Suprapubic skin (tissue), 4 donors: ENCODE measurements at regions not wholly inside any gene's neighbourhood (a gene's known extent, or its start where the extent isn't known, plus 50 kb on each side); places are given as distances from the start of the nearest gene placed in this dataset.

ENCODE experiments used
- DNase-seq, 2 donors: peaks; one replicate each; pipeline ENCODE4 v3.0.0-alpha.2; 2019; ENCODE audit warnings: low spot score in 2 of 2
- H3K27ac ChIP-seq: fragments of 200-600 bp; sonication (generic); one replicate; pipeline ENCODE4 v1.5.1; 2019
- H3K27me3 ChIP-seq: fragments of 200-600 bp; sonication (generic); one replicate; pipeline ENCODE4 v1.5.1; 2019
- H3K36me3 ChIP-seq: fragments of 200-600 bp; sonication (generic); one replicate; pipeline ENCODE4 v1.5.1; 2019
- H3K4me1 ChIP-seq: fragments of 200-600 bp; sonication (generic); one replicate; pipeline ENCODE4 v1.5.1; 2019
- H3K4me3 ChIP-seq: fragments of 200-600 bp; sonication (generic); one replicate; pipeline ENCODE4 v1.5.1; 2019; ENCODE audit warnings: mild to moderate bottlenecking
- H3K9me3 ChIP-seq: fragments of 200-600 bp; sonication (generic); one replicate; pipeline ENCODE4 v1.5.1; 2019
- EP300 ChIP-seq: sonication (generic); formaldehyde crosslinking; IDR thresholded peaks from one replicate; pipeline ENCODE4 v1.6.1; 2017; ENCODE audit warnings: antibody characterized with exemption
- POLR2A ChIP-seq, 2 donors: fragments of 450-650 bp; IDR thresholded peaks; one replicate each; pipeline ENCODE4 v1.6.1; 2017; ENCODE audit warnings: antibody characterized with exemption in 2 of 2, mild to moderate bottlenecking in 2 of 2, moderate library complexity in 2 of 2
- POLR2AphosphoS5 ChIP-seq, 3 donors: sonication (generic); formaldehyde crosslinking; IDR thresholded peaks; one replicate each; pipeline ENCODE4 v1.6.1; 2017; ENCODE audit warnings: antibody characterized with exemption in 3 of 3
- WGBS: methylation state at CpG from one replicate; pipeline ENCODE4 v1.1.5; 2018; 5-methylcytosine and 5-hydroxymethylcytosine counted together
- TF ChIP-seq, protein P1 (sequence below), 2 donors: fragments of 200-600 bp in 1 of 2; fragments of 450-650 bp in 1 of 2; sonication (generic) in 1 of 2; IDR thresholded peaks; one replicate each; pipeline ENCODE4 v1.5.1; 2016 to 2019; ENCODE audit warnings: antibody characterized with exemption in 2 of 2, mild to moderate bottlenecking in 1 of 2, moderate library complexity in 1 of 2

DNA sequence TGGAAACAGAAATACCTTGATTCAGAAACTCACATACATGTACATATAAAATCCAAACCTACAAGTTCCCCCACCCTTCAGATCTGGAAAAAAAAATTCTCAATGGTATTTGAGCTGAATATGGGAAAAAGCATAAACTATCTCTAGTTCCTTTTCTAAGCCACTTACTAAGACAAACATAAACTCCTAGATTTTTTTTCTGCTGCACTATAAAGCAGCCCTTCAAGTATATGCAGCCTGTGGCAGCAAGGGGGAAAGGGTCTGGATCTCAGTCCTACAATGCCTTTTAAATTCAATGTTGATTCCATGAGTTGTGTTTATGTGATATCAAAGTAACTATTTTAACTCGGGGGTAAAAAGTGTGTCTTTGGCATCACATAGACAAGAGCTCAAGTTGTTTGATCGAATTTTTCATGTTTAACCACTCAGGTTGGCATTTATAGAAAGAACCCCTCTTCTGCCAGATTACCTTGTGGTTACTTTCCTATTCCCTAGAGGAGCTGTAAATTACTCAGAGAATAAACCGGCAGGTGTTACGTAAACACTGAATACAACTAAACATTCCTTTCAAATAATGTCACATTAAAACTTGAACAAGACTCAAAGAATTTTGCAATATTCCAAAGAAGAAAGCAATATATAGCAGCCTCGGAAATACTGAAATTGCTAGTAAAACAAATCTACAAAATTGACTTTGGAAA lies 91.8 kb upstream of the FER start:
- Histone ChIP-seq H3K4me1 (peaks cover 3% of the 10 kb centered on the region), H3K36me3 (no peaks in the 10 kb centered on the region), H3K4me3 (no peak overlapping the region), H3K27me3 (no peaks in the 10 kb centered on the region), H3K27ac (no peak overlapping the region), H3K9me3 (no peaks in the 10 kb centered on the region)
- TF ChIP-seq POLR2AphosphoS5 (IDR thresholded peaks at IDR 0.05) (no peak), POLR2A (IDR thresholded peaks at IDR 0.05) (no peak), EP300 (no peak)
- TF ChIP-seq, protein P1, sequence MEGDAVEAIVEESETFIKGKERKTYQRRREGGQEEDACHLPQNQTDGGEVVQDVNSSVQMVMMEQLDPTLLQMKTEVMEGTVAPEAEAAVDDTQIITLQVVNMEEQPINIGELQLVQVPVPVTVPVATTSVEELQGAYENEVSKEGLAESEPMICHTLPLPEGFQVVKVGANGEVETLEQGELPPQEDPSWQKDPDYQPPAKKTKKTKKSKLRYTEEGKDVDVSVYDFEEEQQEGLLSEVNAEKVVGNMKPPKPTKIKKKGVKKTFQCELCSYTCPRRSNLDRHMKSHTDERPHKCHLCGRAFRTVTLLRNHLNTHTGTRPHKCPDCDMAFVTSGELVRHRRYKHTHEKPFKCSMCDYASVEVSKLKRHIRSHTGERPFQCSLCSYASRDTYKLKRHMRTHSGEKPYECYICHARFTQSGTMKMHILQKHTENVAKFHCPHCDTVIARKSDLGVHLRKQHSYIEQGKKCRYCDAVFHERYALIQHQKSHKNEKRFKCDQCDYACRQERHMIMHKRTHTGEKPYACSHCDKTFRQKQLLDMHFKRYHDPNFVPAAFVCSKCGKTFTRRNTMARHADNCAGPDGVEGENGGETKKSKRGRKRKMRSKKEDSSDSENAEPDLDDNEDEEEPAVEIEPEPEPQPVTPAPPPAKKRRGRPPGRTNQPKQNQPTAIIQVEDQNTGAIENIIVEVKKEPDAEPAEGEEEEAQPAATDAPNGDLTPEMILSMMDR (IDR thresholded peaks at IDR 0.05) = no peak
- WGBS = 37% methylated on average over 5 of the region's 5 CpGs
- DNase-seq = no peak

DNA sequence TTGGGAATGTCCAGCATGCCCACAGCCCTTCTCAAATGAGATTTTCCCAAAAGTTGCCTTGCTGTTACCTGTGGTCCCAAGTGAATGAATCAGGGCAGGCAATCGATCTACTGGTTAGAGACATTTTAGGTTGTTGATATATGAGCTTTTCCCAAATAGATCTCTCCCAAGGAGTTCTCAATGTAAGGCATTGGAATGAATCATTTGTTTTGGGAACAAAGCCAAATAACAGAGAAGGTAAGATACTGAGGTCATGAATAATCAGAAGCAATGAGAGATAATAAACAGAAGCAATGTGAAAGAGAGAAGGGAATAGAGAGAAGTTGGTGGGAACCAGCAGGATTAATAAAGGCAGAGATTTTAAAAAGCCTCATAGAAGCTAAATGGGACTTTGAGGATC lies 93.6 kb upstream of the FER start:
- TF ChIP-seq POLR2A (IDR thresholded peaks at IDR 0.05) (no peak), EP300 (no peak), POLR2AphosphoS5 (IDR thresholded peaks at IDR 0.05) (no peak)
- TF ChIP-seq, protein P1 (IDR thresholded peaks at IDR 0.05) = no peak
- 33% methylated on average over 1 of the region's 1 CpG for WGBS
- Histone ChIP-seq H3K4me3 (no peak overlapping the region), H3K4me1 (peaks cover 3% of the 10 kb centered on the region), H3K27me3 (peaks cover 3% of the 10 kb centered on the region), H3K36me3 (no peaks in the 10 kb centered on the region), H3K9me3 (no peaks in the 10 kb centered on the region), H3K27ac (no peak overlapping the region)
- no peak for DNase-seq

DNA sequence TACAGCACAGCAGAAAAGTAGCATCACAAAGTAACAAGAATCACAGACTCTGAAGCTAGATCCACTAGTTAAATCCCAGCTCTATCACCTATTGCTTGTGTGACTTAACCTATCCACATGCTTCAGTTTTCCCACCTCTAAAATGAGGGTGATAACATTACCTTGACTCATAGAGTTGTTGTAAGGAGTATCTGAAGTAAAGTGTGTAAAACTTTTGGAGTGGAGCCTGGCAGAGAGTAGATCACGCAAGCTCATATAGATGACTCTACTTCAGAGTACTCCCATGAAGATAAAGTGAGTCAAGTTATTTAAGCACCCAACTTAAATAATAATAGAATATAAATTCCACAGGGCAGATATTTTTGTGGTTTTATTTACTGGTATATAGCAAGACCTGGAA lies 94.5 kb upstream of the FER start:
- no peak overlapping the region for H3K27ac ChIP-seq
- WGBS = 100% methylated on average over 1 of the region's 1 CpG
- no peak for TF ChIP-seq POLR2AphosphoS5 (IDR thresholded peaks at IDR 0.05)
- TF ChIP-seq, protein P1 (IDR thresholded peaks at IDR 0.05) = no peak
- no peak for TF ChIP-seq POLR2A (IDR thresholded peaks at IDR 0.05)
- TF ChIP-seq EP300 = no peak
- no peak for DNase-seq
- peaks cover 3% of the 10 kb centered on the region for H3K27me3 ChIP-seq
- peaks cover 3% of the 10 kb centered on the region for H3K4me1 ChIP-seq
- H3K36me3 ChIP-seq = no peaks in the 10 kb centered on the region
- no peaks in the 10 kb centered on the region for H3K9me3 ChIP-seq
- H3K4me3 ChIP-seq = no peak overlapping the region

DNA sequence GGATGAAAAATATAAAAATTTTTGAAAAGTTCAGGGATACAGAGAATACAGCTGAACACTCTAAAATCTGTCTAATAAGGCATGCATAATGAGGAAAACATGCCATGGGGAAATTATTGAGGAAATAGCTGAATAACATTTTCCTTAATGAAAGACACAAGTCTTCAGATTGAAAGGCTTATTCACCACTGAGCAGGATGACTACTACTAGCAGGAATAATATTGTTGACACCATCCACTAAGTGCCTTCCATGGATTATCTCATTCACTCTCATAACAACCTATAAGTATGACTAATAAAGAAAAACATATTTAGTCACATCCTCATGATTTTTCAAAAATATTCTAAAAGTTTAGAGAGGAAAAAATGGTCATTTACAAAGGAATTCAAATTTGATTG lies 96.7 kb upstream of the FER start:
- TF ChIP-seq POLR2A (IDR thresholded peaks at IDR 0.05) = no peak
- TF ChIP-seq POLR2AphosphoS5 (IDR thresholded peaks at IDR 0.05) = no peak
- TF ChIP-seq EP300 = no peak
- TF ChIP-seq, protein P1 (IDR thresholded peaks at IDR 0.05) = no peak
- H3K4me1 ChIP-seq = peaks cover 3% of the 10 kb centered on the region
- H3K27me3 ChIP-seq = peaks cover 3% of the 10 kb centered on the region
- H3K9me3 ChIP-seq = no peaks in the 10 kb centered on the region
- no peak overlapping the region for H3K27ac ChIP-seq
- no peaks in the 10 kb centered on the region for H3K36me3 ChIP-seq
- H3K4me3 ChIP-seq = no peak overlapping the region
- DNase-seq = no peak

DNA sequence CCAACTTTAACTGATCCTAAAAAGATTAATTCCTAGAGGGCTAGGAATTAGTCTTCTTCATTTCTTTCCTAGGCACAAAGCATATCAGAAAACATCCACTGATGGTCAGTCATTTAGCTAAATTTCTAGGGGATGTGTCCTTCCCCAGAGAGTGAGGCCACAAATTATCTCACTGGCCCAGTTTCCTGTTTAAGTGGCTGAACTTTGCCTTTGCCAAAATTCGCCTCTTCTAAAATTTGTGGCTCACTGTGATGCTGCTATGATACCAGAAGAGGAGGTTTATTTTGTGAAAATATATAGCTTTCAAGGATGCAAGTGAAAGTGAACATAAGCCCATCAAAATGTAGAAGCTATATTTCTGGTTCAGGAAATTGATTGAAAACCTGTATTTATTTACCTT lies 98.1 kb upstream of the FER start:
- 87% methylated on average over 1 of the region's 1 CpG for WGBS
- no peaks in the 10 kb centered on the region for H3K4me1 ChIP-seq
- H3K36me3 ChIP-seq = no peaks in the 10 kb centered on the region
- H3K4me3 ChIP-seq = no peak overlapping the region
- H3K9me3 ChIP-seq = no peaks in the 10 kb centered on the region
- H3K27ac ChIP-seq = no peak overlapping the region
- no peak for TF ChIP-seq EP300
- TF ChIP-seq POLR2A (IDR thresholded peaks at IDR 0.05) = no peak
- TF ChIP-seq, protein P1 (IDR thresholded peaks at IDR 0.05) = no peak
- peaks cover 3% of the 10 kb centered on the region for H3K27me3 ChIP-seq
- DNase-seq = no peak
